Prostate gland (tissue), 2 donors: ENCODE measurements at regions not wholly inside any gene's neighbourhood (a gene's known extent, or its start where the extent isn't known, plus 50 kb on each side); places are given as distances from the start of the nearest gene placed in this dataset.

Experiments used
- DNase-seq: peaks from one replicate; pipeline ENCODE4 v3.0.0-alpha.2; 2019; ENCODE audit warnings: low spot score
- H3K27ac ChIP-seq, 2 donors: fragments of 200-600 bp; sonication (generic); 2 replicates each; pipeline ENCODE4 v1.5.1; 2017 to 2019
- H3K27me3 ChIP-seq: fragments of 200-600 bp; sonication (generic); replicated peaks from 2 replicates; pipeline ENCODE4 v1.5.1; 2019; ENCODE audit not compliant: insufficient read depth
- H3K36me3 ChIP-seq, 2 donors: fragments of 200-600 bp; sonication (generic); 1 replicate in 1 of 2; 2 replicates in 1 of 2; pipeline versions ENCODE4 v1.5.1 to v1.8.1; 2017 to 2019
- H3K4me1 ChIP-seq: fragments of 200-600 bp; sonication (generic); replicated peaks from 2 replicates; pipeline ENCODE4 v1.5.1; 2019
- H3K4me3 ChIP-seq, 2 donors: fragments of 200-600 bp; sonication (generic); 2 replicates each; pipeline ENCODE4 v1.5.1; 2017 to 2019
- H3K9me3 ChIP-seq: fragments of 200-600 bp; sonication (generic); 2 replicates; pipeline ENCODE4 v1.5.1; 2017
- POLR2A ChIP-seq: fragments of 450-650 bp; IDR thresholded peaks from one replicate; pipeline ENCODE4 v1.6.1; 2016; ENCODE audit warnings: antibody characterized with exemption, mild to moderate bottlenecking
- POLR2AphosphoS5 ChIP-seq: sonication (generic); formaldehyde crosslinking; IDR thresholded peaks from one replicate; pipeline ENCODE4 v1.6.1; 2017; ENCODE audit warnings: antibody characterized with exemption
- WGBS: methylation state at CpG from one replicate; pipeline ENCODE4 v1.1.5; 2018; 5-methylcytosine and 5-hydroxymethylcytosine counted together
- intact Hi-C: fragments of 100-400 bp; cut with DNase I; formaldehyde crosslinking; loops from one replicate; pipeline ENCODE4 v1.14.2; 2022
- TF ChIP-seq, protein P1 (sequence below), 4 experiments: fragments of 200-600 bp in 2 of 4; fragments of 450-650 bp in 2 of 4; sonication (generic) in 2 of 4; IDR thresholded peaks; 1 replicate in 3 of 4; 2 replicates in 1 of 4; pipeline ENCODE4 v1.5.1; 2016 to 2019; ENCODE audit warnings: antibody characterized with exemption in 4 of 4, mild to moderate bottlenecking in 2 of 4, moderate library complexity in 2 of 4

- 34% methylated on average over 2 of the region's 2 CpGs for WGBS
- Histone ChIP-seq H3K36me3 (no peaks in the 10 kb centered on the region), H3K4me1 (no peaks in the 10 kb centered on the region), H3K27me3 (no peaks in the 10 kb centered on the region), H3K4me3 (no peak overlapping the region), H3K27ac (no peak overlapping the region), H3K9me3 (no peaks in the 10 kb centered on the region)
- DNase-seq: no peak
- TF ChIP-seq, protein P1, sequence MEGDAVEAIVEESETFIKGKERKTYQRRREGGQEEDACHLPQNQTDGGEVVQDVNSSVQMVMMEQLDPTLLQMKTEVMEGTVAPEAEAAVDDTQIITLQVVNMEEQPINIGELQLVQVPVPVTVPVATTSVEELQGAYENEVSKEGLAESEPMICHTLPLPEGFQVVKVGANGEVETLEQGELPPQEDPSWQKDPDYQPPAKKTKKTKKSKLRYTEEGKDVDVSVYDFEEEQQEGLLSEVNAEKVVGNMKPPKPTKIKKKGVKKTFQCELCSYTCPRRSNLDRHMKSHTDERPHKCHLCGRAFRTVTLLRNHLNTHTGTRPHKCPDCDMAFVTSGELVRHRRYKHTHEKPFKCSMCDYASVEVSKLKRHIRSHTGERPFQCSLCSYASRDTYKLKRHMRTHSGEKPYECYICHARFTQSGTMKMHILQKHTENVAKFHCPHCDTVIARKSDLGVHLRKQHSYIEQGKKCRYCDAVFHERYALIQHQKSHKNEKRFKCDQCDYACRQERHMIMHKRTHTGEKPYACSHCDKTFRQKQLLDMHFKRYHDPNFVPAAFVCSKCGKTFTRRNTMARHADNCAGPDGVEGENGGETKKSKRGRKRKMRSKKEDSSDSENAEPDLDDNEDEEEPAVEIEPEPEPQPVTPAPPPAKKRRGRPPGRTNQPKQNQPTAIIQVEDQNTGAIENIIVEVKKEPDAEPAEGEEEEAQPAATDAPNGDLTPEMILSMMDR (IDR thresholded peaks at IDR 0.05): no peak
- TF ChIP-seq POLR2A: no peak
- TF ChIP-seq POLR2AphosphoS5: no peak
- intact Hi-C loops: no loop called here
These were observed 150.0 kb downstream of the NSG2 start for GRCh38 chr5:174195517-174195916.

DNA sequence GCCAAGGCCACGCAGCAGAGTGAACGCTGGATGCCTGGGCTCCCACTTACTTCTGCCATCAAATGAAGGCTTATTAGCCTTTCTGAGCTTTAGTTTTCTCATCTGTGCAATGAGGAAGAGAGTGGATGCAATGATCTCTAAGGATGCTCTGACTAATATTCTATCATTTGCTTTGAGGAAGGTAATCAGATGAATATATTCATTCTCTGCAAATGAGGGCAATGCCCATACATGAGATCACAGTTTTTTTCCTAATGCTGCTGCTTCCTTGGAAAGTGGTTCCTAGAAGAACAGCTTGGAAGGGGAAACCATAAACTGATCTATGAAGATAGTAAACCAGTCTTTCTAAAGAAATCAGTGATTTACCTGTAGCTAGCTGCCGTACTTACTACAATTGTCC, 152.4 kb downstream of the NSG2 start:
- 78% methylated on average over 3 of the region's 3 CpGs for WGBS
- no peak overlapping the region for H3K4me3 ChIP-seq
- intact Hi-C loops: no loop called here
- DNase-seq: no peak
- H3K27me3 ChIP-seq: no peaks in the 10 kb centered on the region
- no peak overlapping the region for H3K27ac ChIP-seq
- no peaks in the 10 kb centered on the region for H3K9me3 ChIP-seq
- TF ChIP-seq POLR2AphosphoS5 (no peak), POLR2A (no peak)
- TF ChIP-seq, protein P1 (IDR thresholded peaks at IDR 0.05): no peak
- H3K4me1 ChIP-seq: no peaks in the 10 kb centered on the region
- no peaks in the 10 kb centered on the region for H3K36me3 ChIP-seq

- no peak for DNase-seq
- Histone ChIP-seq H3K4me1 (no peaks in the 10 kb centered on the region), H3K27me3 (no peaks in the 10 kb centered on the region), H3K4me3 (no peak overlapping the region), H3K9me3 (no peaks in the 10 kb centered on the region), H3K36me3 (no peaks in the 10 kb centered on the region), H3K27ac (no peak overlapping the region)
- intact Hi-C loops: no loop called here
- 73% methylated on average over 8 of the region's 8 CpGs for WGBS
- TF ChIP-seq POLR2A (no peak), POLR2AphosphoS5 (no peak)
- TF ChIP-seq, protein P1 (IDR thresholded peaks at IDR 0.05): no peak
These were observed 153.0 kb downstream of the NSG2 start for GRCh38 chr5:174198541-174198940.

DNA sequence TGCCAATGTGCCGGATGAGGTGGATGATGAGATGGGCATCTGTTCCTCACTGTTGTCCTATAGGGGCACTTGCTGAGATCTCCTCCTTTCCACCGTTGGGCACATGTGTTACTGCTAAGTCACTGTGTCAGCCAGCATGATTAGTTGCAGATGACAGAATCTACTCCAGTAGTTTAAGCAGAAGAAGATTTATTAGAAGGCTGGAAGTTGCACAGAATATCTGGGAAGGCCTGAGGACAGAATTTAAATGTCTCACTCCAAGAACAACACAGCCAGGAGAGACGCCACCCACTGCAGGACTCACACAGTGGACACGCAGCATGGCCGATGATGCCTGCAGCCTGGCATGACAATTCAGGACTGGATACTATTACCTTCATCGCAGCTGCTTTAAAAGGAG, 157.5 kb downstream of the NSG2 start:
- intact Hi-C loops: no loop called here

More for the DNA sequence above, 157.5 kb downstream of the NSG2 start:
- Histone ChIP-seq H3K27me3 (no peaks in the 10 kb centered on the region), H3K4me3 (no peak overlapping the region), H3K9me3 (no peaks in the 10 kb centered on the region), H3K36me3 (no peaks in the 10 kb centered on the region), H3K27ac (no peak overlapping the region), H3K4me1 (no peaks in the 10 kb centered on the region)
- TF ChIP-seq, protein P1 (IDR thresholded peaks at IDR 0.05): no peak
- no peak for TF ChIP-seq POLR2AphosphoS5
- no peak for TF ChIP-seq POLR2A
- no peak for DNase-seq
- WGBS: 88% methylated on average over 6 of the region's 6 CpGs
